ENCODE measurements at regions not wholly inside any gene's neighbourhood (a gene's known extent, or its start where the extent isn't known, plus 50 kb on each side); places are given as distances from the start of the nearest gene placed in this dataset.

DNA sequence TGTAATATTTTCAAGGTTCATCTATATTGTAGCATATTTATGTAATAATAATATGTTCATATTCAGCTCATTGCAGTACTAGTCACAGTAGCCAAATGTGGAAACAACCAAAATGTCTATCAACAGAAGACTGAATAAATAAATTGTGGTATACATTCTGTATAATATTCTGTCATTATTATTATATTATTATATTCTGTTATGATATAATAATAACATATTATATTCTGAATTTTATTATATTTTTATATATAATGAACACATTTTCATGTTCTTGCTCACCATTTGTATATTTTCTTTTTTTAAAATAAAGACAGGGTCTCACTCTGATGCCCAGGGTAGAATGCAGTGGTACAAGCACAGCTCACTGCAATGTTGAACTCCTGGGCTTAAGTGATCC lies 91.2 kb upstream of the STARD3NL start:
- no peak for DNase-seq

DNA sequence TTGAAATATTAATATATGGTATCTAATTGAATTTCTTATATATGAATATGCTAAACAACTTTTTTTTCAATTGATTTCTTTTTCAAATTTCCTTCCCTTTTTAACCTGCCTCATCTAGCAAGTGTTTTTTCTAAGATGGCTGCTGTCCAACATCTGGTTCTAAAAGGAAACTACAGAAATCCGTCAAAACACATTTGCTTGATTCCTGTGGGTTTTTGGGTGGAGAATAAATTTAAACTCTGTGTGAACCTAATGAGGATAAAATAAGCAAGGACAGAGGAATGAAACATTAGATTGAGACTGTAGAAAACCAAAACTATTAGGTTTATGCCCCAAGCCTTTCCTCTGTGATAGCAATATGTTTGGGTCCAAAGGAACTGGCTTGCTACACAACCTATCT lies 75.5 kb upstream of the STARD3NL start:
- DNase-seq, result no peak

DNA sequence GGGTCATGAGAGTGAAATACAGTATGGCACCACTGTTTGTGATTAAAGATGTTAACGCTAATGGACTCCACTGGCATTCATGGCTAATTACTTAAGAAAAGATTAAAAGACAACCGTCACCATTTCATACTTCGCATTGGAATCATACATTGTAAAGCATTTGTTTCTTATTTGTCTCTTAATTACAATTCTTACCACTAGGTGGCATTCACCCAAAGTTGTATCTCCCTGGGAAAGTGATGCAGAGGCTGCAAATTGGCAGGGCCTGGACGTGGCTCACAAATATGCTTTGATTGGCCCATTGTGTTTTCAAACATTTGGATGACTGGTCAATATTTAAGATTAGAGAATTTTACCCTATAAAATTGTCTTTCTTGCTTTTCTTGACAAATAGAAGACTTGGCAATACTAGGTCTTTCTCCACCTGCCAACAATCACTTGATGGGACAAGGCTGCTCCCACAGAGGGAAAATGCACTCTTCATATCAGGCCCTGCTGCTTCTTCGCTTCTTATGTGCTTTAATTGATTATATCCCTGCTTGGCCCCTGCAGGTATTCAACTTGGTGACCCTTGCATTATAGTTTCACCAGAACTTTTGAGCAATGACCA lies 72.1 kb upstream of the STARD3NL start:
- no peak for DNase-seq

DNA sequence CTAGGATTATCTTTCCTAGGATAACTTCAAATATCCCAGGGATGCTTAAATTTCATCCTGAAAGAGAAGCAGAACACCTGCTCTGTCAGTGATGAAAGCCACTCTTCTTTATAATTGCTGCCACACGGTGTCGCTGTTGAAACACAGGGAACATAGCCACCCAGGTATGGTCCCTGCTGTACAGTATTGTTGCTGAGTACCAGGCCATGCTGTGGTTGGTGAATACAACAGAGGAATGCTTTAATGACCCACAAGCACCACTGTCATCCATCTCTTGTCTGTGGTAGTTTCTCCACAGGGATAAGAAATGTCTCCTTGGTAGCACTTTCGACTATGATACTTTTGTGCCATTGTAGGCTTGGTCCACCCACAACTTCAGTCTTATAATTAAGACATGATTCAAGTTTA lies 70.6 kb upstream of the STARD3NL start:
- peak; percentile 42 for DNase-seq

DNA sequence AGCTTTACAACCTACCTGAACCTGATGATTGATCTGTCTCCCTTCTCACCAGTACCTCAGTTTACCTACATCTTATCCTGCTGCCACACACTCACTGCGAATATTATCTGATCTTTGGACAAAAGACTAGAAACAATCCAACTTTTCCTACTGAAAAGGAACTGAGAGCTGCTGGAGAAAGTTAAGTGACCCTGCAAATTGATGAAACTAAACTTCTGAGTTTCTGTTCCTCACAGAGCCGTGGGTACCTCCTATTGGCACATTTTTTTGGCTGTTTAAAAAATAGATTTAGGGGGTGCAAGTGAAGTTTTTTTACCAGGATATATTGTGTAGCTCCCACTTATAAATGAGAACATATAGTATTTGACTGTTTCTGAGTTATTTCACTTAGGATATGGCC lies 66.0 kb upstream of the STARD3NL start:
- DNase-seq, result no peak

DNA sequence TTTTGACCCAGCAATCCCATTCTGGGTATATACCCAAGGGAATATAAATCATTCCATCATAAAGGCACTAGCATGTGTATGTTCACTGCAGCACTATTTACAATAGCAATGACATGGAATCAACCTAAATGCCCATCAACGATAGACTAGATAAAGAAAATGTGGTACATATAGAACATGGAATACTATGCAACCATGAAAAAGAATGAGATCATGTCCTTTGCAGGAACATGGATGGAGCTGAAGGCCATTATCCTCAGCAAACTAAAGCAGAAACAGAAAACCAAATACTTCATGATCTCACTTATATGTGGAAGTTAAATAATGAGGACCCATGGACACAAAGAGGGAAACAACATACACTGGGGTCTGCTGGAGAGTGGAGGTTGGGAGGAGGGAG lies 58.0 kb upstream of the STARD3NL start:
- DNase-seq, result no peak

DNA sequence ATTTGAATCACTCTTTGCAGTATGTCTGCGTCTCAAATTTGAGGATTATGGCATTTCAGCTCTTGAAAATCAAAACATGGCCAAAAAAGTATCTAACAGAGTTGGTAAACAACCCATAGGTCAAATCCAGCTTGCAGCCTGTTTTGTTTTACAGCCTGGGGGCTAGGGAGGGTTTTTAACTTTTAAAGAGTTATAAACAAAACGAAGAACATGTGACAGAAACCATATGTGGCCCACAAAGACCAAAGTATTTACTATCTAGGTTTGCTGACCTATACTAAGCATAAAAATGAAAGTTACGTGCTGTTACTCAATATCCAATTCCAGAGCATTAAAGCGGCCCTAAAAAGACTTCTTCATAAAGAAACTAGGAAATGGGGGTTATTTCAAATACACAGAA lies 55.5 kb upstream of the STARD3NL start:
- no peak for DNase-seq

DNA sequence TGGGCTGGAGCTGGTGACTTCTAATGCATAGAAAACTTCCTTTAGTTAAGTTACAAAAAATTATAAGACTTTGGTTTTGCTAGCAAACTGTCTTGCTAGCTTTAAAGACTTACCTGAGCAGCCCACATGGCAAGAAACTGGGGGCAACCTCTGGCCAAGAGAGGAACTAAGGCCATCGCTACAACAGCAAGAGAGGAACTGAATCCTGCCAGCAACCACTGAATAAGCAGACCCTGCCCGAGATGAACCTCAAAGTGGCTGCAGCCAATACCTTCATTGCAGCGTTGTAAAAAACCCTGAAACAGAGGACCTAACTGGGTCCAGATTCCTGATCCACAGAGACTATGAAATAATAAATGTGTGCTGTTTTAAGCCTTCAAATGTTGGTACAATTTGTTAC lies 54.6 kb upstream of the STARD3NL start:
- no peak for DNase-seq

DNA sequence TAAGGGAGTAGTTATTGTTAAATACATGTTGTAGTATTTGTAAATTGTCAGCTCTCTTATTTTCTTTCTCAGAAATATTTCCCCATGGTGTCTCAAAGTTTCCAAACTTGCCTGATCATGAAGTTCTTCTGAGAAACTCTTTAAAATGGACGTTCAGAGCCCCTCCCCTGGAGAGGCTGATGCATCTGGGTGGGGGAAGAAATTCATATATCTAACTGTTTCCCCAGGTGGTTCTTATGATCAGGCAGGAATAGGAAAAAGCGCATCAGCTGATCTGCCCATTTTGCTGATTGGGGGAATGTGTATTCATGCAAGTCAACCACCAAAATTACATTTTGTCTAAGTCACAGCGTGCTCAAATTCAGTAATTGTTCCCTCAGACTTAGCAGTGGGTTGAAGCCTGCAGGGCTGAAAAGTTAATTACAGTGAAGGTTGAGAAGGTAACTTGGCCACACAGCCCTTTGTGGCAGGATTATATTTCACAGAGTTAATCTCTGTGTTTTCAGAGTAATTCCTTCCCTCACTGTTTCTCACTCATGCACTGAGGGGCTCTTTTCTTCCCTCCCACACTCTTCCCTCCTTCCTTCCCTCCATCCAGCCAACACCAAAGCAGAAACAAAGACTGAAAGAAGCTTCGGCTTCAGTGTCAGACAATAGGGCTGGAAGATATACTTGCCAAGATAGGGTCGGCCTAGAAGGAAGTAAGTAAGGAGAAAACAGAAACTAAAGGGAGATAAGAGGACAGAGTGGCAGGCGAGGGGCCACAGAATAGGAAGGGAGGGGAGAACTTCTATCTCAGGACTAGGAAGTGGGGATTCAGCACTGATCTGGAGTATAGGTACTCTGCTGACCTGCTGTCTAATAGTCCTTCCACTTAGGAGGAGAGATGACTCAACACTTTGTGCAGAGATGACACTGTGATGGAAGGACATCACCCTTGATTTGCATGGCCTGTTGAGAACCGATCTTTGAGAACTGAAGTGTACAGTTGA lies 50.5 kb upstream of the STARD3NL start:
- no peak for DNase-seq

Measured in CD4-positive, alpha-beta T cell treated with Interferon gamma for 1 hour (primary cell).